Stimulated activated CD8-positive, alpha-beta memory T cell treated with anti-CD3 and anti-CD28 coated beads, Interleukin-15, amount 100 ng/mL, for 24 hours (primary cell): ENCODE measurements at regions not wholly inside any gene's neighbourhood (a gene's known extent, or its start where the extent isn't known, plus 50 kb on each side); places are given as distances from the start of the nearest gene placed in this dataset.

Source experiments
- DNase-seq: peaks from one replicate; pipeline ENCODE4 v3.0.0-alpha.2; 2020; ENCODE audit warnings: low read depth

GRCh38 chr2:146807568-146808168 is 1037.2 kb upstream of the ACVR2A start:
- no peak for DNase-seq

GRCh38 chr2:146806364-146807005 is 1038.3 kb upstream of the ACVR2A start:
- no peak for DNase-seq

- DNase-seq: no peak
These were observed 1040.5 kb upstream of the ACVR2A start for GRCh38 chr2:146804288-146804687.

GRCh38 chr2:146801886-146802285 is 1042.9 kb upstream of the ACVR2A start:
- DNase-seq: no peak

GRCh38 chr2:146786396-146786795 is 1058.4 kb upstream of the ACVR2A start:
- DNase-seq: no peak

- no peak for DNase-seq
These were observed 1059.7 kb upstream of the ACVR2A start for GRCh38 chr2:146785101-146785500.

GRCh38 chr2:146784602-146785001 is 1060.2 kb upstream of the ACVR2A start:
- DNase-seq: no peak

GRCh38 chr2:146777181-146777580 is 1067.6 kb upstream of the ACVR2A start:
- DNase-seq: no peak

GRCh38 chr2:146776596-146776995 is 1068.2 kb upstream of the ACVR2A start:
- no peak for DNase-seq

GRCh38 chr2:146771531-146771930 is 1073.3 kb upstream of the ACVR2A start:
- DNase-seq: no peak

- DNase-seq: no peak
These were observed 1080.5 kb upstream of the ACVR2A start for GRCh38 chr2:146764301-146764700.

- no peak for DNase-seq
These were observed 1082.0 kb upstream of the ACVR2A start for GRCh38 chr2:146762786-146763185.

GRCh38 chr2:146754606-146755005 is 1090.2 kb upstream of the ACVR2A start:
- DNase-seq: no peak

GRCh38 chr2:146748046-146748445 is 1096.8 kb upstream of the ACVR2A start:
- no peak for DNase-seq

- no peak for DNase-seq
These were observed 1103.6 kb upstream of the ACVR2A start for GRCh38 chr2:146741260-146741659.

- no peak for DNase-seq
These were observed 1110.0 kb upstream of the ACVR2A start for GRCh38 chr2:146734821-146735190.

- no peak for DNase-seq
These were observed 1110.6 kb upstream of the ACVR2A start for GRCh38 chr2:146734042-146734820.

GRCh38 chr2:146730882-146731281 is 1113.9 kb upstream of the ACVR2A start:
- DNase-seq: no peak

GRCh38 chr2:146721486-146721885 is 1123.3 kb upstream of the ACVR2A start:
- DNase-seq: no peak

GRCh38 chr2:146720170-146720569 is 1124.7 kb upstream of the ACVR2A start:
- no peak for DNase-seq

- no peak for DNase-seq
These were observed 1128.2 kb upstream of the ACVR2A start for GRCh38 chr2:146716591-146716990.

- DNase-seq: no peak
These were observed 1135.8 kb upstream of the ACVR2A start for GRCh38 chr2:146709004-146709403.

GRCh38 chr2:146701183-146701582 is 1143.6 kb upstream of the ACVR2A start:
- DNase-seq: no peak
